Activated CD4-positive, alpha-beta T cell treated with anti-CD3 and anti-CD28 coated beads, Interleukin-2, amount 10 ng/mL, durations not matched to agents 24 days and 14 days (primary cell): ENCODE measurements at regions not wholly inside any gene's neighbourhood (a gene's known extent, or its start where the extent isn't known, plus 50 kb on each side); places are given as distances from the start of the nearest gene placed in this dataset.
"Not testable (repeated sequence)": the region's sequence is repeated elsewhere in the genome, so short reads cannot be mapped to it uniquely, and the experiment has no call there.

Experiments
- DNase-seq: peaks from one replicate; pipeline ENCODE4 v3.0.0; 2022
- H3K27ac Mint-ChIP-seq: one replicate; pipeline ENCODE4 v1.8.0; 2022; ENCODE audit warnings: mild to moderate bottlenecking, mixed read lengths
- H3K27me3 Mint-ChIP-seq: one replicate; pipeline ENCODE4 v1.8.0; 2022; ENCODE audit warnings: mixed read lengths
- H3K36me3 Mint-ChIP-seq: one replicate; pipeline ENCODE4 v1.8.0; 2022; ENCODE audit warnings: low read depth, mild to moderate bottlenecking, mixed read lengths
- H3K4me1 Mint-ChIP-seq: one replicate; pipeline ENCODE4 v1.8.0; 2021; ENCODE audit warnings: mixed read lengths
- H3K4me3 Mint-ChIP-seq: one replicate; pipeline ENCODE4 v1.8.0; 2022; ENCODE audit warnings: mild to moderate bottlenecking, moderate library complexity, mixed read lengths
- H3K9me3 Mint-ChIP-seq: one replicate; pipeline ENCODE4 v1.8.0; 2021; ENCODE audit warnings: mixed read lengths
- intact Hi-C: fragments of 100-400 bp; cut with micrococcal nuclease; formaldehyde crosslinking; loops from one replicate; pipeline ENCODE4 v1.15.1; 2023

GRCh38 chr3:86887876-86888275 lies 103.1 kb downstream of the VGLL3 start:
- no peaks in the 10 kb centered on the region for H3K27me3 Mint-ChIP-seq
- H3K9me3 Mint-ChIP-seq, result no peaks in the 10 kb centered on the region
- H3K4me1 Mint-ChIP-seq, result no peaks in the 10 kb centered on the region
- DNase-seq, result no peak
- H3K27ac Mint-ChIP-seq, result no peak overlapping the region
- intact Hi-C loops, result no loop called here
- H3K36me3 Mint-ChIP-seq, result no peaks in the 10 kb centered on the region
- H3K4me3 Mint-ChIP-seq, result no peak overlapping the region

- H3K4me3 Mint-ChIP-seq, result no peak overlapping the region
- H3K27ac Mint-ChIP-seq, result no peak overlapping the region
- no peaks in the 10 kb centered on the region for H3K4me1 Mint-ChIP-seq
- H3K36me3 Mint-ChIP-seq, result no peaks in the 10 kb centered on the region
- no peaks in the 10 kb centered on the region for H3K27me3 Mint-ChIP-seq
- no peak for DNase-seq
- H3K9me3 Mint-ChIP-seq, result no peaks in the 10 kb centered on the region
- intact Hi-C loops, result no loop called here
These were observed 110.9 kb downstream of the VGLL3 start for GRCh38 chr3:86880066-86880465.

DNA sequence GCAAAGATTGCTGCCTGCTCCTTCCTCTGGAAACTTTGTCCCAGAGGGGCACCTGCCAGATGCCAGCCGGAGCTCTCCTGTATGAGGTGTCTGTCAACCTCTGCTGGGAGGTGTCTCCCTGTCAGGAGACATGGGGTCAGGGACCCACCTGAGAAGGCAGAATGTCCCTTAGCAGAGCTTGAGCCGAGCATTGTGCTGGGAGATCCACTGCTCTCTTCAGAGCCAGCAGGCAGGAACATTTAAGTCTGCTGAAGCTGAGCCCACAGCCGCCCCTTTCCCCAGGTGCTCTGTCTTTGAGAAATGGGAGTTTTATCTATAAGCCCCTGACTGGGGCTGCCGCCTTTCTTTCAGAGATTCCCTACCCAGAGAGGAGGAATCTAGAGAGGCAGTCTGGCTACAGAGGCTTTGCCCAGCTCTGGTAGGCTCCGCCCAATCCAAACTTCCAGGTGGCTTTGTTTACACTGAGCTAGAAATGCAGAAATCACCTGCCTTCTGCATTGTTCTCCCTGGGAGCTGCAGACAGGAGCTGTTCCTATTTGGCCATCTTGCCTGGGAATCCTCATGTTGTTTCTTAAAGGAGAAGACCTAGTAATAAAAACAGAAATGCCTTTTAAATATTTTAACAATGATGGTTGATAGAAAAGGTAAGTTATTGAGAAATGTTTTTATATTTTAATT lies 114.3 kb downstream of the VGLL3 start:
- DNase-seq, H3K36me3 Mint-ChIP-seq, H3K27me3 Mint-ChIP-seq, H3K4me1 Mint-ChIP-seq, H3K4me3 Mint-ChIP-seq, H3K27ac Mint-ChIP-seq, H3K9me3 Mint-ChIP-seq, intact Hi-C loops: not testable (repeated sequence)

DNA sequence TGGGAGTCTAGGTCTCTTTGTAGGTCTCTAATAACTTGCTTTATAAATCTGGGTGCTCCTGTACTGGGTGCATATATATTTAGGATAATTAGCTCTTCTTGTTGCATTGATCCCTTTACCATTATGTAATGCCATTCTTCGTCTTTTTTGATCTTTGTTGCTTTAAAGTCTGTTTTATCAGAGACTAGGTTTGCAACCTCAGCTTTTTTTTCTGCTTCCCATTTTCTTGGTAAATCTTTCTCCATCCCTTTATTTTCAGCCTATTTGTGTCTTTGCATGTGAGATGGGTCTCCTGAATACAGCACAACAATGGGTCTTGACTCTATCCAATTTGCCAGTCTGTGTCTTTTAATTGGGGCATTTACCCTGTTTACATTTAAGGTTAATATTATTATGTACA lies 116.2 kb downstream of the VGLL3 start:
- H3K4me1 Mint-ChIP-seq, DNase-seq, H3K27me3 Mint-ChIP-seq, intact Hi-C loops, H3K27ac Mint-ChIP-seq, H3K4me3 Mint-ChIP-seq, H3K9me3 Mint-ChIP-seq, H3K36me3 Mint-ChIP-seq: not testable (repeated sequence)

- no peaks in the 10 kb centered on the region for H3K4me1 Mint-ChIP-seq
- no peak overlapping the region for H3K4me3 Mint-ChIP-seq
- no peak overlapping the region for H3K27ac Mint-ChIP-seq
- H3K36me3 Mint-ChIP-seq, result no peaks in the 10 kb centered on the region
- intact Hi-C loops, result no loop called here
- no peaks in the 10 kb centered on the region for H3K27me3 Mint-ChIP-seq
- no peaks in the 10 kb centered on the region for H3K9me3 Mint-ChIP-seq
- DNase-seq, result no peak
These were observed 121.4 kb downstream of the VGLL3 start for GRCh38 chr3:86869566-86869965.

DNA sequence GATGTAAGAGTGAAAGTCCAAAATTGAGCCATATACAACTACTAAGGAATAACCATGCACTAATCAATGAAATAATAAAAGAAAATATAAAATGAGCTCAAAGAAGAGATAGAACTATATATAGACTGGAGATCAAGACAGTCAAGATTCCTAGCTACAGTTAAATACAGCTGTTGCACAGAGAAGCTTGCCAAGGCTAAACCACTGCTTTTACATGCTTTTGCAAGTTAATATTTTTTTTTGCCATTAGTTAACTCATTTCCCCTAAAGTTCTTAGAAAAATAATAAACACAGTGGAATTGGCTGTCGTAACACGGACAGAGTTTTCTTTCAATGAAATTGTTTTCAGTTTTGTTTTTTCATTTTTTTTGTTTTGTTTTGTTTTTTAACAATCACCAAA lies 123.0 kb downstream of the VGLL3 start:
- H3K4me3 Mint-ChIP-seq, result no peak overlapping the region
- H3K36me3 Mint-ChIP-seq, result no peaks in the 10 kb centered on the region
- no peaks in the 10 kb centered on the region for H3K4me1 Mint-ChIP-seq
- no peak for DNase-seq
- no peaks in the 10 kb centered on the region for H3K9me3 Mint-ChIP-seq
- intact Hi-C loops, result no loop called here
- H3K27ac Mint-ChIP-seq, result no peak overlapping the region
- H3K27me3 Mint-ChIP-seq, result no peaks in the 10 kb centered on the region

DNA sequence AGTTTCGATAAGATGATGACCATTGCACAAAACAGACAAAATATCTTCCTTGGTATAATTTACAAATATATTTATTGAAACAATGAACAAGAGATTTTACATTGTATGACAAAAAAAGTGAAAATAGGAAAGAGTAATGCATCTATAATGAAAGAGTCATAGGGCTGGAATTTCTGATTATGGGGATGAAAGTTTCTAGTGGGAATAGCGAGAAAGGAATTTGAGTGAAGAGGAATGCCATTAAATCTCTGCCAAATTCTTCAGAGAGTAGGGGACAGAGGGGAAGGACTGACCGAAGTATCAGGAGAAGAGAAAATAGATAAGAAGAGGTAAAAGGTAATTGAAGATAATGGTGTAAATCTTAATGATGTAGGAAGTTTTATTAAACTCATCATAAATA lies 125.4 kb downstream of the VGLL3 start:
- Mint-ChIP-seq H3K36me3 (no peaks in the 10 kb centered on the region), H3K27me3 (no peaks in the 10 kb centered on the region), H3K4me1 (no peaks in the 10 kb centered on the region), H3K27ac (no peak overlapping the region), H3K4me3 (no peak overlapping the region), H3K9me3 (no peaks in the 10 kb centered on the region)
- DNase-seq, result no peak
- intact Hi-C loops, result no loop called here

GRCh38 chr3:86856711-86857110 lies 134.2 kb downstream of the VGLL3 start:
- H3K27ac Mint-ChIP-seq, result no peak overlapping the region
- H3K4me1 Mint-ChIP-seq, result no peaks in the 10 kb centered on the region
- intact Hi-C loops, result no loop called here
- no peak overlapping the region for H3K4me3 Mint-ChIP-seq
- H3K27me3 Mint-ChIP-seq, result no peaks in the 10 kb centered on the region
- no peaks in the 10 kb centered on the region for H3K9me3 Mint-ChIP-seq
- no peaks in the 10 kb centered on the region for H3K36me3 Mint-ChIP-seq
- no peak for DNase-seq

DNA sequence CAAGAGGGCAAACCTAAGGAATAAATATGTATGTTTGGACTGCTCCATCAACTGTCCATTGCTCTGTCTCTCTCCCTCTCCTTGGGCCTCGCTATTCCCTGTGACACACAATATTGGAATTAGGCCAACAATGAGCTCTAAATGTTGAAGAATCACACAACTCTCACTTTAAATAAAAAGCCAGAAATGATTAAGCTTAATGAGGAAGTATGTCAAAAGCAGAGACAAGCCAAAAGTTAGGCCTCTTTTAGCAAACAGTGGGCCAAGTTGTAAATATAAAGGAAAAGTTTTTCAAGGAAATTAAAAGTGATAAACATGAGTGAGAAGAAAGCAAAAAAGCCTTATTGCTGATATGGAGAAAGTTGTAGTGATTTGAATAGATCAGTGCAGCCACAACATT lies 141.0 kb downstream of the VGLL3 start:
- DNase-seq, result no peak
- no peaks in the 10 kb centered on the region for H3K36me3 Mint-ChIP-seq
- H3K4me3 Mint-ChIP-seq, result no peak overlapping the region

DNA sequence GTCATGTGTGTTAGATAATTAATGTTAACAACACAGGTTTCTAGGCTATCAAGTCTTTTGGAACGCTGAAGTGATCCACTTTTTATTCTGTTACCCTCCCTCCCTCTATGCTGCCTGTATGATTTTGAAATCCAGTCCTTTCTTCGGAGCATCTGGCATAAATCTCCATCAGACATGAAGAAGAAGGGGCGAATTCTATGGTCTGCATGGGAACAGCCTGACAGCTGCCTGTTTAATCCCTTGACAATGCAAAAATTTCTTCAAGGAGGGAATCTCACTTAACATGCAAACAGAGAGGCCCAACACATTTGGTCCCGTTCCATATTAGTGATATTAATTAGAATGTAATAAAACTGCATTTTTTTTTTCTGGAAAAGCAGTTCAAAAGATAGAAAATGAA lies 145.2 kb downstream of the VGLL3 start:
- intact Hi-C loops, result no loop called here
- H3K4me1 Mint-ChIP-seq, result no peaks in the 10 kb centered on the region
- no peak for DNase-seq
- no peaks in the 10 kb centered on the region for H3K27me3 Mint-ChIP-seq
- no peak overlapping the region for H3K27ac Mint-ChIP-seq
- no peaks in the 10 kb centered on the region for H3K36me3 Mint-ChIP-seq
- H3K4me3 Mint-ChIP-seq, result no peak overlapping the region
- H3K9me3 Mint-ChIP-seq, result no peaks in the 10 kb centered on the region

More for the DNA sequence above, 141.0 kb downstream of the VGLL3 start:
- no peaks in the 10 kb centered on the region for H3K9me3 Mint-ChIP-seq
- intact Hi-C loops, result no loop called here
- no peaks in the 10 kb centered on the region for H3K27me3 Mint-ChIP-seq
- no peaks in the 10 kb centered on the region for H3K4me1 Mint-ChIP-seq
- no peak overlapping the region for H3K27ac Mint-ChIP-seq

DNA sequence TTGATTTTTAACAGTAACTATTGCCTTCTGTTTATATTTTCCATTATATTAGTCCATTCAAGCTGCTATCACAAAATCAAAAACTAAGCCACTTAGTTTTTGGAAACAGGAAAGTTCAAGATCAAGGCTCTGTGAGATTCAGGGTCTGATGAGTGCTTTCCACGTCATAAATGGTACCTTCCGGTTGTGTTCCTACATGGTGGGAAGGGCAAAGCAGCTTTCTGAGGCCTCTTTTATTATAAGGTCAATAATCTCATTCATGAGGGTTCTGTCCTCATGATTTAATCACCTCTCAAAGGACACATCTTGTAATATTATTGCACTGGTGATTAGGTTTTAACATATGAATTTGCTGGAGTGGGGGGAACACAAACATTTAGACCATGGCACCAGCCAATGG lies 152.0 kb downstream of the VGLL3 start:
- Mint-ChIP-seq H3K9me3 (no peaks in the 10 kb centered on the region), H3K36me3 (no peaks in the 10 kb centered on the region), H3K4me3 (no peak overlapping the region), H3K27me3 (no peaks in the 10 kb centered on the region), H3K27ac (no peak overlapping the region), H3K4me1 (no peaks in the 10 kb centered on the region)
- intact Hi-C loops, result no loop called here
- DNase-seq, result no peak

DNA sequence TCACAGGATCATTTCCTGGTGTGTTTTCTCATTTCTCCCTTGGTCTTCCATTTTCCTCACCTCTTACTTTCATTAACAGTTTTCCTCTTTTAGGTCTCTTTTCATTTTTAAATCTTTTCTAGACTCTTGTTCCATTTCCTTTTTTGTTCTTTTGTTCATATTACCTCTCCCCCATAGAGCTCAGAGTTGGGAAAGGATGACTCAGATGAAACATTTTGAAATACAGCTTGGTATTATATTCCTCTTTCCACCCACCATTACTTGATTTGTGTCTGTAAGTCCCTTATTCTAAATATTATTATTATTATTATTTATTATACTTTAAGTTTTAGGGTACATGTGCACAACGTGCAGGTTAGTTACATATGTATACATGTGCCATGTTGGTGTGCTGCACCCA lies 153.1 kb downstream of the VGLL3 start:
- Mint-ChIP-seq H3K4me3 (no peak overlapping the region), H3K27ac (no peak overlapping the region), H3K36me3 (no peaks in the 10 kb centered on the region), H3K4me1 (no peaks in the 10 kb centered on the region), H3K9me3 (no peaks in the 10 kb centered on the region), H3K27me3 (no peaks in the 10 kb centered on the region)
- intact Hi-C loops, result no loop called here
- DNase-seq, result no peak

- no peaks in the 10 kb centered on the region for H3K4me1 Mint-ChIP-seq
- H3K27ac Mint-ChIP-seq, result no peak overlapping the region
- H3K4me3 Mint-ChIP-seq, result no peak overlapping the region
- DNase-seq, result no peak
- no peaks in the 10 kb centered on the region for H3K27me3 Mint-ChIP-seq
- intact Hi-C loops, result no loop called here
- no peaks in the 10 kb centered on the region for H3K9me3 Mint-ChIP-seq
- no peaks in the 10 kb centered on the region for H3K36me3 Mint-ChIP-seq
These were observed 160.4 kb downstream of the VGLL3 start for GRCh38 chr3:86830566-86830965.

GRCh38 chr3:86828751-86829150 lies 162.2 kb downstream of the VGLL3 start:
- no peaks in the 10 kb centered on the region for H3K4me1 Mint-ChIP-seq
- intact Hi-C loops, result no loop called here
- H3K36me3 Mint-ChIP-seq, result no peaks in the 10 kb centered on the region
- no peak overlapping the region for H3K4me3 Mint-ChIP-seq
- H3K27ac Mint-ChIP-seq, result no peak overlapping the region
- no peaks in the 10 kb centered on the region for H3K9me3 Mint-ChIP-seq
- no peaks in the 10 kb centered on the region for H3K27me3 Mint-ChIP-seq
- no peak for DNase-seq

DNA sequence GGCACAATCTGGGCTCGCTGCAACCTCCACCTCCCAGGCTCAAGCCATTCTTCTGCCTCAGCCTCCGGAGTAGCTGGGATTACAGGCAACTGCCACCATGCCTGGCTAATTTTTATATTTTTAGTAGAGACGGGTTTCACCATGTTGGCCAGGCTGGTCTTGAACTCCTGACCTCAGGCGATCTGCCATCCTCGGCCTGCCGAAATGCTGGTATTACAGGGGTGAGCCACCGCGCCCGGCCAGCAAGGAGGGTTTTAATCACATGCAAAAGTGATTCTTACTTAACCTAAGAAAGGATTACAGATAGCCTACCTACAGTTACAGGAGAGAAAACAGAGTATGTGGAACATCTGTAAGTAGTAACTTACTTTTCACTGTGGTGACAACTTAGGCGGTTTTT lies 163.4 kb downstream of the VGLL3 start:
- H3K9me3 Mint-ChIP-seq, intact Hi-C loops, H3K4me3 Mint-ChIP-seq, DNase-seq, H3K36me3 Mint-ChIP-seq, H3K27ac Mint-ChIP-seq, H3K4me1 Mint-ChIP-seq, H3K27me3 Mint-ChIP-seq: not testable (repeated sequence)
